ENCODE measurements at regions not wholly inside any gene's neighbourhood (a gene's known extent, or its start where the extent isn't known, plus 50 kb on each side); places are given as distances from the start of the nearest gene placed in this dataset.

DNA sequence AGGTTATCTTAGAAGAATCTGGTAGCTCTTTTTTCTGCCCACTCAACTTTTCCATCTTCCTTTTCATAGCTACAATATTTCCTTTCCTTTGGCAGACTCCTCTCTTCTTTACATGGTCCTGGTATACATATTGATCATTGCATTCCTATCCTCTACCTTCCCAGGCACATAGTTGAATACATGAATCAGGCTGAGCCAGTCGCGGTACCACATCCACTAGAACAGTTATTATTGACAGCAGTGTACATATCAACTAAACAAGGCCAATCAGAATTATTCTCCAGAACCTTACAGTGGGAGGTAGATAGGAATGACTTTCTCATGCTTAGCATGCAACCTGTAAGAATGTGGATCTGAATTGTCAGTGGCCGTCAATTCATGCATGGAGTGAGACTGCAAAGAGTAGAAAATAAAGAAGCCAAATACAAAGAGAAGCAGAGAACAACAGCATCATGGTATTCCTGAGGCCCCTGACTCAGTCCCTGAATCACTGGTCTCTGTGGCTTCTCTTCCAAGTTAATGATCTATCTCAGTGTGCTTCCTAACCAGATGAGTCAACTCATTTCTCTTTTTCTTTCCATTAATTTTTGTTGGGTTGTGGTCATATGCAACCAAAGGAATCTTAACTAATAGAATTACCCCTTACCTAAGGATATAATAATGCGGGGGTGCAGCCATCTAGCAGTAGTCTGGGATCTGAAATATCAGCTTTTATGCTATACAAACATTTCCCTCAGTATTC lies 60.9 kb upstream of the DCBLD2 start:
- FAIRE-seq: no peak
- no peak for DNase-seq (ENCODE audit: insufficient read length, low spot score)
- TF ChIP-seq PAX5 (IDR thresholded peaks at IDR 0.05; ENCODE audit: insufficient read depth, low read length, severe bottlenecking): no peak
- TF ChIP-seq SPI1 (IDR thresholded peaks at IDR 0.05; ENCODE audit: low read depth, low read length): no peak
- TF ChIP-seq POLR2A (IDR thresholded peaks at IDR 0.05; ENCODE audit: low read depth, low read length): no peak
- TF ChIP-seq POU2F2 (IDR thresholded peaks at IDR 0.05; ENCODE audit: low read depth, low read length): no peak
- no peak for TF ChIP-seq TAF1 (IDR thresholded peaks at IDR 0.05; ENCODE audit: low read depth, low read length)
- no peak for TF ChIP-seq POLR2AphosphoS5 (IDR thresholded peaks at IDR 0.05; ENCODE audit: low read depth, low read length)

- no peak for FAIRE-seq
- TF ChIP-seq POU2F2 (IDR thresholded peaks at IDR 0.05; ENCODE audit: low read depth, low read length): no peak
- TF ChIP-seq POLR2AphosphoS5 (IDR thresholded peaks at IDR 0.05; ENCODE audit: low read depth, low read length): no peak
- no peak for TF ChIP-seq POLR2A (IDR thresholded peaks at IDR 0.05; ENCODE audit: low read depth, low read length)
- no peak for TF ChIP-seq SPI1 (IDR thresholded peaks at IDR 0.05; ENCODE audit: low read depth, low read length)
- DNase-seq (ENCODE audit: insufficient read length, low spot score): no peak
These were observed 60.0 kb upstream of the DCBLD2 start for GRCh38 chr3:98961161-98962155.

DNA sequence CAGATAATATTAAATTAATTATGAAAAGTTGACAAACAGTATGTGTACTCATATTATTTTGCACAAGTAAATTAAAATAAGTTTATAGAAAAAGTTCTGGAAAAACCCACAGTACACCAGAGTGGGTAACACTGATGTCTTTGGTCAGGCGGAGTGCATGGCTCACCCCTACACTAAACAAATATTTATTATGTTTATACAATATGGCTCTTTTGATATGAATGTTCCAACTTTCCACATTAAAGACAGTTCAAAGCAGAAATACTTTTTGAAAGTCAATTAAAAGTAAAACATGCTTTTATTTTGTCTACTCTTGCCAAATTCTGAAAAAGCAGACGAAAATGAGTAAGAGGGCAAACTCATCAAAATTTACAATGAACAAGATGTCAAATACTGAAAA lies 56.2 kb upstream of the DCBLD2 start:
- DNase-seq (ENCODE audit: insufficient read length, low spot score) (no peak), FAIRE-seq (no peak)
- TF ChIP-seq POLR2A (IDR thresholded peaks at IDR 0.05; ENCODE audit: low read depth, low read length): no peak
- no peak for TF ChIP-seq SPI1 (IDR thresholded peaks at IDR 0.05; ENCODE audit: low read depth, low read length)
- no peak for TF ChIP-seq POLR2AphosphoS5 (IDR thresholded peaks at IDR 0.05; ENCODE audit: low read depth, low read length)

DNA sequence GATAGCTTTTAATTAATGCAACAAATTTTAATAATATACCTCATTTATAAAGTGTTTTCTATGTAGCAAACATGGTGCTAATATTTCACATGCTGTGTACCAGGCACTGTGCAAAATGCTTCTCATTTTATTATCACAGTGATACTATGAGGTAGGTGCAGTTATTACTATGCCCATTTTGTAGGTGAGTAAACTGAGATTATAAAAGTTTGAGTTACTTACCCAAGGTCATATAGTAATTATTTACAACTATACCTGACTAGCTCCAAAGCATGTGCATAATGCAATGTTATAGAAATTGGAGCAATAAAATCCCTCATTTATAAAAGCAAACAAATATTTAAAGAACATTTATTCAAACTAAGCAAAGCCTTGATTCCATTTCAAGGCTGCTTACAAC lies 54.5 kb upstream of the DCBLD2 start:
- FAIRE-seq (no peak), DNase-seq (ENCODE audit: insufficient read length, low spot score) (no peak)
- no peak for TF ChIP-seq SPI1 (IDR thresholded peaks at IDR 0.05; ENCODE audit: low read depth, low read length)
- no peak for TF ChIP-seq POU2F2 (IDR thresholded peaks at IDR 0.05; ENCODE audit: low read depth, low read length)
- TF ChIP-seq TAF1 (IDR thresholded peaks at IDR 0.05; ENCODE audit: low read depth, low read length): no peak
- TF ChIP-seq POLR2A (IDR thresholded peaks at IDR 0.05; ENCODE audit: low read depth, low read length): no peak
- no peak for TF ChIP-seq POLR2AphosphoS5 (IDR thresholded peaks at IDR 0.05; ENCODE audit: low read depth, low read length)
- no peak for TF ChIP-seq PAX5 (IDR thresholded peaks at IDR 0.05; ENCODE audit: insufficient read depth, low read length, severe bottlenecking)

GRCh38 chr3:98954791-98955604 lies 53.5 kb upstream of the DCBLD2 start:
- DNase-seq (ENCODE audit: insufficient read length, low spot score) (no peak), FAIRE-seq (no peak)
- no peak for TF ChIP-seq PAX5 (IDR thresholded peaks at IDR 0.05; ENCODE audit: insufficient read depth, low read length, severe bottlenecking)
- TF ChIP-seq POU2F2 (IDR thresholded peaks at IDR 0.05; ENCODE audit: low read depth, low read length): no peak
- TF ChIP-seq TAF1 (IDR thresholded peaks at IDR 0.05; ENCODE audit: low read depth, low read length): no peak
- no peak for TF ChIP-seq POLR2A (IDR thresholded peaks at IDR 0.05; ENCODE audit: low read depth, low read length)
- TF ChIP-seq POLR2AphosphoS5 (IDR thresholded peaks at IDR 0.05; ENCODE audit: low read depth, low read length): no peak
- TF ChIP-seq SPI1 (IDR thresholded peaks at IDR 0.05; ENCODE audit: low read depth, low read length): no peak

- no peak for DNase-seq (ENCODE audit: insufficient read length, low spot score)
- TF ChIP-seq SPI1 (IDR thresholded peaks at IDR 0.05; ENCODE audit: low read depth, low read length) (no peak), POLR2A (IDR thresholded peaks at IDR 0.05; ENCODE audit: low read depth, low read length) (no peak), POLR2AphosphoS5 (IDR thresholded peaks at IDR 0.05; ENCODE audit: low read depth, low read length) (no peak), PAX5 (IDR thresholded peaks at IDR 0.05; ENCODE audit: insufficient read depth, low read length, severe bottlenecking) (no peak), TAF1 (IDR thresholded peaks at IDR 0.05; ENCODE audit: low read depth, low read length) (no peak), POU2F2 (IDR thresholded peaks at IDR 0.05; ENCODE audit: low read depth, low read length) (no peak)
- FAIRE-seq: no peak
These were observed 52.7 kb upstream of the DCBLD2 start for GRCh38 chr3:98954242-98954641.

DNA sequence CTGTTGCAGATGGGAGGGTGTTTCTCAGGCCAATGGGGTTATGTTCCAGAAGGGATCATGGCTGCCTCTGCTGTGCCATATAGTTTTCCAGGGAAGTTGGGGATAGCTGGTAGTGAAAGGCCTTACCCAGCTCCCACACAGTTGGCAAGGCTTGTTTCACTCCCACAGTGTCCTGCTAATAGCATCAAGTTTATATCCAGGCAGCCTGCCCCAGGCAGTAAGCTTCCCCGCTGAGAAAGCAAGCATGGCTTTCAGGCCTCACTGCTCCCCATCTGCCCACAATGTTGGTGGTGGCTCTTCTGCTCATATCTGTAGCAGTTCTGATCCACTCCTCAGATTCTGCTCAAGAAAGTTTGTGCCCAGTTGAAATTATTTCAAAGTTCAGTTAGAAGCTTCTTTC lies 50.9 kb upstream of the DCBLD2 start:
- TF ChIP-seq POLR2AphosphoS5 (IDR thresholded peaks at IDR 0.05; ENCODE audit: low read depth, low read length) (no peak), POLR2A (IDR thresholded peaks at IDR 0.05; ENCODE audit: low read depth, low read length) (no peak), SPI1 (IDR thresholded peaks at IDR 0.05; ENCODE audit: low read depth, low read length) (no peak), TAF1 (IDR thresholded peaks at IDR 0.05; ENCODE audit: low read depth, low read length) (no peak), POU2F2 (IDR thresholded peaks at IDR 0.05; ENCODE audit: low read depth, low read length) (no peak), PAX5 (IDR thresholded peaks at IDR 0.05; ENCODE audit: insufficient read depth, low read length, severe bottlenecking) (no peak)
- no peak for FAIRE-seq
- no peak for DNase-seq (ENCODE audit: insufficient read length, low spot score)
